ENCODE measurements at regions not wholly inside any gene's neighbourhood (a gene's known extent, or its start where the extent isn't known, plus 50 kb on each side); places are given as distances from the start of the nearest gene placed in this dataset.
A peak's percentile ranks its signal among the peaks of the same experiment; 100 is the strongest.
"Not testable (repeated sequence)": the region's sequence is repeated elsewhere in the genome, so short reads cannot be mapped to it uniquely, and the experiment has no call there.

DNA sequence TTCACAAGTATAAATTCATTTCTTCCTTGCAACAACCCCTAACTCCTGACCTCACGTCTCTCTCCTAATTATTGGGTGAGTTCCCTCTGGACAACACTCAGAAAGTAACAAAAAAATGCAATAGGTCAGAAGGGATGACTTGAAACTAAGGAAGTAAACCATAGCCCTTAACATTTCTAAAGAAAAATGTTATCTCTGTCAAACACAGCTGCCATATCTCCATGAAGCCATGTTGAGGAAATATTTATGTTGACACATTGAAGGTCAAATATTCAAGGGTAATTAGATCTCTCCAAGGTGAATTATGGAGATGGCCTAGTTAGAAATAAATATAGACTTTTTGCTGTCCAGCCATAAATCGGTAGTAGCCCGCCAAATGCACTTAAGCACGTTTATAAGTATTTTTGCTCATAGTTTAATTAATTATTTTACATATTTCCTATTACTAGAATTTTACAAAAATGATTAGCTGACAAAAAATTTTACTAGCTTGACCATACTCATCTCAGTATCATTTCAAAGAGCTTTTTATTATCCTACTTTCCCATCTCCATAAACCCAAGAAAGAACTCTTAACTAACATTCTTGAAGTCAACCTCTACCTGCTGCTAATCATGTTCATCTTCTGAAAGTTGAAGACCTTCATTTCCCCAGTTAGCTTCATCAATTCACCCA, 160.1 kb upstream of the PKN2 start:
- peak; percentile 44 for DNase-seq

DNA sequence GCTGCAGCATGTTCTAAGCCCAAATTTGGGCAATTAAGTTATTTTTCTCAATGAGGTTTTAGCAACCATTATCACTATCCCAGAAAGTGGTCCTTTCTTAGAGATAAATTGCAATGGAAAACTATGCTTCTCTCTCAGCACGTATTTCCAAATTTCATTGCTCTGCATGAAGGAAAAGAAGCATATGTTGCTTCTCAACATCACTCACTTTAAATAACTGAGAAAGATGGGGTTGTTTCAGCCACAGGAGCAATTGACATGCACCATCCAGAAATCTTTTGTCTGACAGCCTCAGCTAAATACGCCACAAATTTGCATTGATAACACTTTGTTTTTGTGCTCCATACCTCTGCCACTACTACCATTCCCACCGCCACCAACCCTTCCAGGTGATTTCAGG, 157.6 kb upstream of the PKN2 start:
- DNase-seq = no peak

DNA sequence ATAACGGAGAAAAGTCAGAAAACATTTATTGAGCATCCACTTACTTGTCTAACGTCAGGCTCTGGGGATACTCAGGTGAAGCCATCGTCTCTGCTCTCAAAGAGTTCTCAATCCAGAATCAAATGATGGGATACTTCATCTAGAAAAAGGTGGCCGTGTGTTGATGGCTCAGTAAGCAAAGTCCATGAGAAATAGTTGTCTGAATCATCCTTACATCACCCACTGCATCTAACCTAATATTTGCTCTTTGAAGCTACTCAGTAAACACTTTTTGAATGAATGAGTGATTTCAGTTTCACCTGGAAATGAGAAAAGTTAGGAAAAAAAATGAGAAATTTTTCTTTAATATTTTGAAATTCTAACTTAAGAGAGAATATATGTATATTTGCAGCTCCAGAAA, 155.3 kb upstream of the PKN2 start:
- no peak for DNase-seq

DNA sequence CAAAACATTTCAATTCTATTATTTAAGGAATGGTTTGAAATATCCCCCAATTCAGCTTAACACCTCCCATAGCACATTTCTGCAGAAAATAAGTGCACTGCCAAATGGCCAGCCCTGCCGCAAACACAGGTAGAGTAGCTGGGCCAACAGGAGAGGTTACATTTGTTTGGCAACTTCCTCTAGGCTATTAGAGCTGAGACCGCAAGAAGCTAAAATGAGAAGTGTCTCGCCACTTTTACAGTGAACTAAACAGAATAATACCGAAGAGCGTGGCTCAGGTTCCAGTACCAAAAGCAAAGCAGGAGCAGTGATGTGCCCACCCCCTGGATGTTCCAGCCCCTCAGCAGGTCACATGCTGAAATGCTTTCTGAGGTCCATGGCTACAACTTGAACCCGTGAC, 154.5 kb upstream of the PKN2 start:
- no peak for DNase-seq

DNA sequence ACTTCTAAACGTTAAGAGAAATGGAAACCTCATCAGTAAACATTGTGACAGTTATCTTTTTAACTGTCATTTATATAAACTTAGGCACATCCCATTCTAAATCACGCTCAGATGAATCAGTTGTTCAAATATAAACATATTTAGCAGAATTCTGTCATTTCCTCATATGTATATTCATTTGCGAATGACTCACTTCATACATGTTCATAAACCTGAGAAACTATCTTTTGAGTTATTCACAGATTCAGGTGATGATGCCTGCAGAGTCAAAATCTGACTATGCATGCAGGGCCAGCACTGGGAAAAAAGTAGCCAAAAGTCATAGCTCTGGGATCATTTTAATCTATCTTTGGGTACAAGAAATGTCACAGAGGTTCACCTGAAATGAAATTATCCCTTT, 153.8 kb upstream of the PKN2 start:
- no peak for DNase-seq

DNA sequence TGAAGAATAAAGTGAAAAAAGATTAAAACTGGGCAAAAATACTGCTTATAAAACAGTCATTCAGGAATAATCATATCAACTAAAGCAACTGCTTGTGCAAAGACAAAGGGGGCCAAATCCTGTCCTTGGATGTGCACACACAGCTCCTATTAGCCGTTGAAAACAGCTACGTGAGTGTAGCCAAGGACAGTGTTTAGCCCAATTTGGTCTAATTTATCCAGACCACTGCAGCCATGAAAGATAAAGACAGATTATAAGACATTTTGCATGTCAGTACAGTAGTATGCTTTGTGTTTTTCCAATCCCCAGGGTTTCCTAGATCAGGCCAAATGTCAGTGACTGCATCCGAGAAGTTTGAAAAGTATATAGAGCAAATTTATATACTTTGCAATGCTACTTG, 146.3 kb upstream of the PKN2 start:
- no peak for DNase-seq

DNA sequence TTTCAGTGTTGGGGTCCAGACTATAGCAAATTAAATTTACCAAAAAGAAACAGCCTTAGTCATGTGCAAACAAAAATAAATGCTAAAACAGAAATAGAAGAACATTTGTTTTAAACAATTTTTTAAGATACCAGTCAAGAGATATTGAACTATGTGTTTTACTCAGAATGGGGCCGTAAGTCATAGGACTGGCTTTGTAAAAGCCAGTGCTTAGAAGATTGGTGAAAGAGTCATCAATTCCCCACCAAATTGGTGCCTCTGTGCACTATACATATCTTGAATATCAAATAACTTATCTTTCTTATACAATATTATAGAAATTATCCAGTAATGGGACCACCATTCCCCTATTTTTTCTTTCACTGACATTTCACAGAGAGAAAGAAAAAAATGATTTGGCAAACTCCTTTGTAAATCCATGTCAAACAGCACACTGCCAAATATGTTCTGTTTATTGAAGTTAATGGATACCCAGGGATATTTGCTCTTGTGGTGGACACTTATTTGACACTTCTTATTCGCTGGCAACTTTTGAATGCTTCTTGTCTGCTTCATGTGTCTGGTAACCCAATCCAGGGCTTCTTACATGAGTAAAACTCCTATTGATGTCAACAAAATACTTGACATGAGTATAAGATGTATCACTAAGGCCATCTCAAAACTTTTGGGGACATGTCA, 145.7 kb upstream of the PKN2 start:
- DNase-seq = no peak

DNA sequence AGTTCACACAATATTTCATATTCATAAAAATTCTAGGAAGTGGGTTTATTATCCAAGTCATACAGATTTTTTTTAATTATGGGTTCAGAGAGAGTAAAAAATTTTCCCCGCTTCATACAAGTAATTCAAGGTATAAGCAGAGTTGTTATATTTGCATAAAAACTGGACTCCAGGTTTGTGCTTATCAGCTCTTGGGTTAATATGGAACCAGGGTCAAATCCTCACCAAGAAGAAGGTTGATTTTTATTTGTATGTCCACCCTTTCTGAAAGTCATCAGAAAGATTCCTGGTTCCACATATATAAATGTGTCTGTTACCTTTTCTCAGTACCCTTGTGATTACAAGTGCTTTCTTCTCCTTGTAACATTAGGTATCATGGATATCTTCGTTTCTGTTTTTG, 143.8 kb upstream of the PKN2 start:
- DNase-seq = no peak

DNA sequence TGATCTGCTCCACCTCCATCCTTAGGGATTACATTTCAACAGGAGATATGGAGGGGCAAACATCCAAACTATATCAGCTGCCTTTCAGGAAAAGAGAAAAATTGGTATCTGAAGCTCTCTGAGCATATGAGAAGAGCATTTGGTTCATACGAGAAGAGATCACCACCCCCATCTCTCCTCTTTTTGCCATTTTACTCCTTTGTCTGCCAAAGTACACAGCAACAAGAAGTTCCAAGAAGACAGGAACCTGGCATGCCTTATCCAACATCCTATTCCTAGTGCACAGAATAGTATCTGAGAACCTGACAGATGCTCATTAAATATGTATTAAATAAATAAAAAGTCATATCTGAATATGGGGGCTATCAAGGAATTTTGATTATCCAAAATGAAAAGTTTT, 142.5 kb upstream of the PKN2 start:
- no peak for DNase-seq

DNA sequence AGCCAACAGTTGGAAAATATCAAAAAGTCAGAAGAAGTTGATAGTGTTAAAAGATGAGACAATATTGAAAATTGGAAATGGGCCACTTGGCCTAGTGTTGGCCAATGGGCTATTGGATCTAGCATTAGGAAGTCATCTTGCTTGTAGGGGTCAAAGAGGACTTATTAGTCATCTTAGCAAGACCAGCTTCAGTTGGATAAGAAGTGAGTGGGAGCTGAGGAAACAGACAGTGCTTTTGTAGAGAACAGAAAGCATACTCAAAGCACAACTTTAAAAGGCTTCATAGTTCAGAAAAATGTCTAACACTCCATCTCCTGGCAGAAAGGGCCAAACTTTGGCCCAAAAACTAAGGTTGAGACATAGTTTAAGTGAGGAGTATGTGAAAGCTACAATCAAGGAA, 139.9 kb upstream of the PKN2 start:
- DNase-seq = no peak

DNA sequence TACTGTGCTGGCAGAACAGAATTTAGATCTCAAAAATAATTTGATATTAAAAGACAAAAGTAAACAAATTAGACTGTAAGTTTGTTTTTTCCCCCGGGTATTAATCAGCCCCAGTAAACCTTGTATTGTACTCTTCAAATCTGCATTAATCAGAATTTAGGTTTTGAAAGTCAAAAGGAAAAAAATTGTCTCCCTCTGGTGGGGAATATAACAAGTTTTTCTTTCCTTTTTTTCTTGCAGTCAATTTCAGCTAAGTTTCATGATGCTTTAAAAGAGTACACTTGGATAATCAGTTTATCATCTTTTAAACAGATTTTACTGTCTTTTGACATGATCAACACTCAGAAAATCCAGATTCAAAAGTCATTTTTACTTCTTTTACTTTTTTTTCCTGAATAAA, 134.5 kb upstream of the PKN2 start:
- peak; percentile 53 for DNase-seq

DNA sequence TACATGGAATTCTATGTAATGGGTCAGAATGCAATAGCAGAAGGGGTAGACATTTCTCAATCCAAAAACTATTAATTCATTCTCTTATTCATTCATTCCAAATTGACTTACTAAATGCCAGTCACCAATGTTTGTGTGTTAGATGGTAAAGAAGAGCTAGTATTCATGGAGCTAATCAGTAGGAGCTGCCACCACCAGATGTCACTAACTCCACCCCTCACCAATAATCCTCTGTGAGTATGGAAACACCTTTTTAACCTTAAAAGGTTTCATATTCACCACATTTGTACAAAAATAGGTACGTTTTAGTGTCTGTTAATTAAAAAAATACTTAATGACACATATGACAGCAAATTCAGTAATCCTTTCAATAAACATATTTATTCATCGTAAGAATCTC, 131.8 kb upstream of the PKN2 start:
- DNase-seq = peak; percentile 46

DNA sequence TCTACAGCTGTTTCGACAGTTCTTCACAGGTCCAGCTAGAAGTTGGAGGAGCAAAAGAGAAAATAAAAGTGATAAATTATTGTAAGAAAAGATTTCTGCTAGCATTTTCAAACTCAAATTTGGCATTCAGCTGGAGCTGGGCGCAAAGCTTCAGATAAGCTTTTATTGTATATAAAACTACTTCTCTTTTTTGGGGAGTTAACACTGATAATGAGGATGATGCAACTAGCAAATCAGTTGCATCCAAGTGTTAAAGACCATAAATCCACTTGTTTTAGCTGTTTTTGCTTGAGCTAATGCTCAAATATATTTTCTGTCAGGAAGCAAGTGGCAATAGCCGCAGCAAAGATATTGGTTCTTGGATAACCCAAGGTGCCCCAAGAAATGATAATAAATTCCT, 127.1 kb upstream of the PKN2 start:
- peak; percentile 90 for DNase-seq

DNA sequence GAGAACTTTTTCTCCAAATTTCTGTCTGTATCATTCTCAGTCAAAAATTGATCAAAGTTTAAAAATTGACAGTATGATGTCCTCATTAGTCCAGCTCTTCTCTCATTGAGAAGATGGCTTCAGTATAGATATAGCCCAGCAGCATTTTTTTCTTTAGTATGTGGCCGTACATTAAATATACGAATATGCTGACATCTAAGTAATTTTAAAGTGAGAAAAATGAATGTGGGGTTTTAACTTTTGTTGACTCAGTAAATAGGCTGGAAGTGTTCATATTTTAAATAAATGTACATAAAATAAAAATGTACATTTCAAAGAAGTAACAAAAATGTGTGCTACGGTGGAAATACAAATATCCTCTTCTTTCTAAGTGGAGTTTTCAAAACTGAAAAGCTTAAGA, 123.5 kb upstream of the PKN2 start:
- no peak for DNase-seq

DNA sequence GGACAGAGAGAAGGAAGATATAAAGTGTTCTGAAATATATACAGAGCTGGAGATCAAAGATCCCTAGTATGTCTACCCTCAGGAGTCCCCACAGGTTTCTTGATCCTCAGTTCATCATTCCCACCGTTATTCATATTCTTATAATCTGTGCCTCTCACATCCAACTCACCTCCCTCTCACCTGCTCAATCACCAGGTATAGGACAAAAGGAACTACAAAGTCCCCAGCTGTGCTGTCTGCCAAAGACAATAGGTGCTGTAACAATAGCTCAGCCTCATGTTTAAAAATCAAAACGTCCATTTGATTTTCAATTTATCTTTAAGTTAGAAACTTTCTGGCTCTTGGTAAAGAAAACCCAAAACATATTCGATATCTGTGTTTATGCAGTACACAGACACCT, 121.1 kb upstream of the PKN2 start:
- no peak for DNase-seq

DNA sequence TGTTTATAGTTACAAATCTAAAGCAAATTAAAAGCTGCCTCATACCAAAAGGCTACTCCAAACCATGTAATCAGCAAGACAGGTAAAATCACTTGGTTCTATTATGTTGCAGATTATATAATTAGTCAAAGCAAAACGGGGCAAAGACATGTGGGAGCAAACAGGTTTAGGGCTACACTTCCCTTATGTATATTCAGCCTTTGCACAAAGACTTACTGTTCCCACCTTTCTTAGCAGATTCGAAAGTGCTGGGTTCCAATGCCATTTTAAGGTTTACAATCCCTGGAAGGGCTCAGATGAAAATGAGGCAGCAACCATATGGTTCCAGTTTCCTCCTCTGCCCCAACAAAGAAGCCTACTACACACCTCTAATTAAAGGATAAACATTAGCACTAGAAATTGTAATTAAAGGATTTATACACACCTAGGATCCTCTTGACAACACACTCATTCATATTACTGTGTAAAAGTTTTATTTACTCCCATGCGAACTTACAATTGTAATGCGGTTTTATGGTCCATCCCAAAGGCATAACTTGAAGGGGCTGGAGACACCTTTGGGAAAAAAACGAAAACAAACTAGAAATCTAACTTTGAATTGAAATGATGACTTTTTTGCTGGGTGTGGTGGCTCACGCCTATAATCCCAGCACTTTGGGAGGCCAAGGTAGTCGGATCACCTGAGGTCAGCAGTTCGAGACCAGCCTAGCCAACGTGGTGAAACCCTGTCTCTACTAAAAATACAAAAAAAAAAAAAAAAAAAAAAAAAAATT, 117.3 kb upstream of the PKN2 start:
- no peak for DNase-seq

DNA sequence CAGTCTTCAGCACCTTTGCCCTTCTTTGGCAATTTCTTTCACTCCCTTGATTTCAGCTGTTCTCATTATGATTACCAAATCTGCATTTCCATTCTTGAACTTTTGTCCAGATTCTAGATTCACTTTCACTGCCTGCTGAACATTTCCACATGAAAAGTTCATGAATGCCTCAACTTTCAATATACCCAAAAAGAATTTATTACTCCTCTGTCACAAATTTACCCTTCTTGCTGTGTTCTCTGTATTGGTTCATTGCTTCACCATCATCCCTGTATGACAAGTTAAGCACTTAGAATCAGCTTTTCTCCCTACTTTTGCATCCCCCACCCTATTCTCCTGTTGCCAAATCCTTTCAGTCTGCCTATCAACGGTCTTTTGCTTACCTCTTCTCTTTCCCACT, 112.6 kb upstream of the PKN2 start:
- DNase-seq = no peak

DNA sequence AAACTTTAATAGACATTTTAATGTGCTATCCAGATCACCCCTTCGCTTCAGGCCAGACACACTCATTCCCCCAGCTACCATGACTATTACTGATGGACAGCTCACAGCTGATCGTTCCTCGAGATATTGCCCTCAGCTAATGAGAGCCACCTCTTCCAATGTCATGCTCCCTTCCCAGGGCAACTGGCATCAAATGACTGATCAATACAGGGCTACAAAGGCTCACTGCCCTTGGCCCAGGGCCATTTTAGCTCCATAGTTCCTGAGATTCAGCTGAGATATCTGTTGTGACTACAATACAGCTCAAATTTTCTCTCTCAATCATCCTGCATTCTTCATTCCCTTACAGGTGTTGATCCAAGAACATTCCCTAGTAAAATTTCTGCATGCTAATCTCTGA, 104.5 kb upstream of the PKN2 start:
- DNase-seq = no peak

DNA sequence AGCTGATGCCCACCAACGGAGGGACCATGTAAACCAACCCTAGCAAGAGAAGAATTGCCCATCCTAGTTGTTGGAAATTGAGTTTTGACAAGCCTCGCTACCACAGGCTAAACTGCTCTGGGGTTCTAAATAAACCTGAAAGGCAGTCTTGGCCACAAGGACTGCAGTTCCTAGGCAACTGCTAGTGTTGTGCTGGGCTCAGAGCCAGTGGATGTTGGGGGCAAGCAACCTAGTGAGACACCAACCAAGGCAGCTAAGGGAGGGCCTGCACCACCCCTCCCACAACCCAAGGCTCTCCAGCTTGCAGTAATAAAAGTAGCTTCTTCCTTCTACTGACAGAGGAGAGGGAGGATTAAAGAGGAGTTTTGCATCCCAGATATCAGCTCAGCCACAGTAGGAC, 102.4 kb upstream of the PKN2 start:
- no peak for DNase-seq

DNA sequence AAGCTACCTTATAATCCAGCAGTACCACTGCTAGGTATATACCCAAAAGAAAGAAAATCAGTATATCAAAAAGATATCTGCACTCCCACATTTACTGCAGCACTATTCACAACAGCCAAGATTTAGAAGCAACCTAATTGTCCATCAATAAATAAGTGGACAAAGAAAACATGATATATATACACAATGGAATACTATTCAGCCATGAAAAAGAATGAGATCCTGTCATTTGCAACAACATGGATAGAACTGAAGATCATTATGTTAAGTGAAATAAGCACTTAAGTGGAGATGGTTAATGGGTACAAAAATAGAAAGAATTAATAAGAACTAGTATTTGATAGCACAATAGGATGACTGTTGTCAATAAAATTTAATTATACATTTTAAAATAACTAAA, 90.7 kb upstream of the PKN2 start:
- no peak for DNase-seq

DNA sequence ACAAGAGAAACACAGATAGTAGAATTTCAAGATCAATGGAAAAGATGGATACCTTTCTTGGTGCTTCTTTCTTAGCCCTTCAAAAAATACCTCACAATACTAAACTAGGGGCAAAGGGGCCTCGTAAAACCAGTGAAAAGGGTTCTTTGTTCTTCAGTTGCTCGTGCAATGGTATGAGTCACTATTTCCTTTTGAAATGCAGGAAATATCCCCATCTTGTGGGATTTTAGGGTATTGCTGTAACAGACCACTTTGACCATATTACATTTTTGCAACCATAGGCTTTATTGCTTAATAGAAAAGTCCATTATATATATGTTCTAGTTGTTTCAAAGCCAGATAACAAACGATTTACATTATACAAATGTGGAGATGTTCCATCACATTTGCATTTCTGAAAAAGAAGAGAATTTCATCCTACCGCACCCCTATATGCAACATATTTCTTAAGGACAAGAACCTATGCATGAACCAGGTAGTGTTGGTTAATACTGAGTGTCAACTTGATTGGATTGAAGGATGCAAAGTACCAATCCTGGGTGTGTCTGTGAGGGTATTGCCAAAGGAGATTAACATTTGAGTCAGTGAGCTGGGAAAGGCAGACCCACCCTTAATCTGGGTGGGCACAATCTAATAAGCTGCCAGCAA, 88.6 kb upstream of the PKN2 start:
- peak; percentile 59 for DNase-seq

DNA sequence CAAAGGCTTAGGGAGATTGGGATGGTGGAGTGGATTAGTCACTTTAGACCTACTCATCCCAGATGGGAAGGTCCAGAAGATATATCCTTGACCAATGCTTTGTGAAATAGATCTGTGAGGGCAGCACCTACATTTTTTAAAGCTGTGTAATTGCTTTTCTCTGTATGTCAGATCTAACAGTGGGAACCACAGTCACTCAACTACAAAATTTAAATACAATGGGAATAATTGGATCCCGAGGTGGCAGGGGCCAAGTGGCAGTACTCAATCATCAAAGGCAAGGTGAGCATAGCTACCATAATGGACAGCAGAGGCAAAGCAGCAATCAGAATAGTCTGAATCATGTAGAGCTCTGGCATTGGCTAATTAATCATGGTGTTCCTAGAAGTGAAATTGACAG, 86.1 kb upstream of the PKN2 start:
- DNase-seq = not testable (repeated sequence)

DNA sequence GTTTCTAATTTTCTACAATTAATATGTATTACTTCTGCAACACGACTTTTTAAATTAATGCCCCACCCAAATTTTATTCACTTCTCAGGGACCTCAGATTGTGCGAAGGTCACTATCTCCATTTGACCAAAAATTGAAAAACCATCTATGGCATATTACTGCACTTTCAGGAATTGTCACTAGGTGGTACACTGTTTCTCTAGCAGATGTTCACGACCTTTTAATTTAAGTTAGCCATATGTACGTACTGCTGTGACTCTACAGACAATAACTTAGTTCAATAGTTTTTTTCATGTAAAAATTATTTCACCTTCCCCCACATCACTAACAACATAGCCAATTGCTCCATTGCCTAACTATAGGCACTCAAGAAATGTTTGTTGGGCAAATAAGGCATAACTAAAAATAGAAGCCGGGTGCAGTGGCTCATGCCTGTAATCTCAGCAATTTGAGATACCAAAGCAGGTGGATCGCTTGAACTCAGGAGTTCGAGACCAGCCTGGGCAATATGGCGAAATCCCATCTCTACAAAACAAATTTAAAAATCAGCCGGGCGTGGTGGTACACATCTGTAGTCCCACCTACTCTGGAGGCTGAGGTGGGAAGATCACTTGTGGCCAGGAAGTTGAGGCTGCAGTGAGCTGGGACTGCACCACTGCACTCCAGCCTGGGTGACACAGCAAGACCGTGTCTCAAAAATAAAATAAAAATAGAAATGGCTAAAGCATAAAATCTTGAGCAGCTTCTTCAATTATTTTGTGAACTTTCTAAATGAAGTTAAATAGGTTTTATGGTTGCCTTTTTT, 75.7 kb upstream of the PKN2 start:
- peak; percentile 77 for DNase-seq

All from OCI-M1 (cell line).